ENCODE measurements at regions not wholly inside any gene's neighbourhood (a gene's known extent, or its start where the extent isn't known, plus 50 kb on each side); places are given as distances from the start of the nearest gene placed in this dataset.

DNA sequence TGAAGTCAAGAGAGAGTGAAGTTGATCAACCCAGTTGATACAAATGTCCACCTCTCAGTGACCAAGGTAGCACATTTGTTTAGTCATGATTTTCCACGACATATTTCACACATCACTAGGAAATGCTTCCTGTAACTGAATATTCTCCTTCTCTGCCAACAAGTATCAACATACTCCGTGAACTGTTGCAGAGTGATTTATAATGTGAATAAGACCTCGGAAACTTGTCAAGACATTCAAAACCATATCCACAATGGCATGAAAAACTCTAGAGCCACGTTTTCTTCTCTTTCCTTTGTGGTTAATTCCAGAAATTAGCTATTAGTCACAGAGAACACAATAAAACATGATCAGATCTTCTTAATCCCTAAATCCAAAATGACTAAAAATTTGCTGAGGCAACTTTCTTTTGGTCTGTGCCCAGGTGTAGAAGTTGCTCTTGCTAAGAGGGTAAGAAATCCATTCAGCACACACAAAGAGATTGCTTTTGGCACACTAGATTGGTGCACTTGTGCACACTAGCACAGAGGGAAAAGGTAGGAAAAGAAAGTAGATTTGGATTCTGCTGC is 244.3 kb upstream of the NRIP1 start:
- in situ Hi-C loops (cut with MboI; ENCODE audit: low sequenced_read_pairs): no loop called here
- H3K18ac ChIP-seq (ENCODE audit: low read depth, low read length): no peak overlapping the region
- no peak overlapping the region for H3K23ac ChIP-seq (ENCODE audit: low read depth, low read length)
- H3K9me1 ChIP-seq (ENCODE audit: insufficient read depth, low read length): no peaks in the 10 kb centered on the region
- no peaks in the 10 kb centered on the region for H3K9me3 ChIP-seq (ENCODE audit: control insufficient read depth, insufficient read depth, low read length)
- ChIA-PET POLR2A (ENCODE audit: unreplicated experiment) (no interaction called here), CTCF (no interaction called here)
- H2BK5ac ChIP-seq (ENCODE audit: low read depth, low read length, poor library complexity, severe bottlenecking): no peak overlapping the region
- no peak overlapping the region for H2BK20ac ChIP-seq (ENCODE audit: low read depth, low read length)
- H3K36me3 ChIP-seq (ENCODE audit: control insufficient read depth, insufficient read depth, low read length): no peaks in the 10 kb centered on the region
- dilution Hi-C loops (cut with HindIII; ENCODE audit: low sequenced_read_pairs, unreplicated experiment): no loop called here
- H3K4ac ChIP-seq (ENCODE audit: low read depth, low read length): no peak overlapping the region
- DNase-seq: no peak
- no peak for ATAC-seq (ENCODE audit: low read depth)
- no peak overlapping the region for H3K9ac ChIP-seq (ENCODE audit: low read depth, low read length)
- intact Hi-C loops (cut with micrococcal nuclease): no loop called here
- H3K4me2 ChIP-seq (ENCODE audit: low read depth, low read length): no peak overlapping the region
- H3K4me3 ChIP-seq (ENCODE audit: insufficient read depth, low read depth, low read length): no peak overlapping the region
- no peak overlapping the region for H3K27ac ChIP-seq (ENCODE audit: insufficient read depth, low read length)
- no peaks in the 10 kb centered on the region for H3K79me1 ChIP-seq (ENCODE audit: low read depth in 1 of 2, low read length in 2 of 2)
- H2BK120ac ChIP-seq (ENCODE audit: low read depth, low read length): no peak overlapping the region
- H3K14ac ChIP-seq (replicated peaks; ENCODE audit: low read depth, low read length): no peak overlapping the region
- no TSS peak for BruUV-seq (replicated peaks)
- H3K27me3 ChIP-seq (ENCODE audit: control insufficient read depth, insufficient read depth, low read length): no peaks in the 10 kb centered on the region
- H2AK9ac ChIP-seq (replicated peaks; ENCODE audit: low read depth, low read length, poor library complexity): no peak overlapping the region
- no peaks in the 10 kb centered on the region for H4K20me1 ChIP-seq (ENCODE audit: insufficient read depth, low read length)
- no peak overlapping the region for H4K5ac ChIP-seq (ENCODE audit: low read depth, low read length)
- no peak overlapping the region for H4K8ac ChIP-seq (ENCODE audit: low read depth in 2 of 2, low read length in 2 of 2)
- no peak overlapping the region for H4K91ac ChIP-seq (ENCODE audit: insufficient read depth, low read depth, low read length)
- H3K56ac ChIP-seq (ENCODE audit: extremely low read depth, insufficient read depth, low read length): no peak overlapping the region
- no CpG with 5 or more reads among the region's 4 CpGs for WGBS, 2 experiments (ENCODE audit: extremely low coverage in 2 of 2, insufficient read length in 1 of 2)
- H2AK5ac ChIP-seq (ENCODE audit: low read depth, low read length): no peak overlapping the region
- H2AFZ ChIP-seq (replicated peaks; ENCODE audit: low read length, poor library complexity): no peak overlapping the region
- TF ChIP-seq CEBPB (IDR thresholded peaks at IDR 0.05; ENCODE audit: low read depth, low read length) (no peak), SMC3 (IDR thresholded peaks at IDR 0.05; ENCODE audit: low read depth, low read length) (no peak), MAFK (IDR thresholded peaks at IDR 0.05; ENCODE audit: low read depth, low read length) (no peak), MAZ (IDR thresholded peaks at IDR 0.05; ENCODE audit: borderline replicate concordance, low read depth, low read length) (no peak)
- H2BK15ac ChIP-seq (ENCODE audit: low read depth, low read length): no peak overlapping the region
- no peaks in the 10 kb centered on the region for H3K4me1 ChIP-seq (ENCODE audit: control insufficient read depth, insufficient read depth, low read length)

All from IMR-90 (cell line).